Kidney tubule cell (primary cell): ENCODE measurements at regions not wholly inside any gene's neighbourhood (a gene's known extent, or its start where the extent isn't known, plus 50 kb on each side); places are given as distances from the start of the nearest gene placed in this dataset.

Source experiments
- DNase-seq: peaks from one replicate; pipeline ENCODE4 v3.0.0-alpha.2; 2018; ENCODE audit warnings: low spot score

GRCh38 chr1:218024211-218024720 lies 260.8 kb upstream of the RRP15 start:
- no peak for DNase-seq

GRCh38 chr1:218025454-218025853 lies 259.6 kb upstream of the RRP15 start:
- no peak for DNase-seq

GRCh38 chr1:218027152-218027551 lies 257.9 kb upstream of the RRP15 start:
- no peak for DNase-seq

DNA sequence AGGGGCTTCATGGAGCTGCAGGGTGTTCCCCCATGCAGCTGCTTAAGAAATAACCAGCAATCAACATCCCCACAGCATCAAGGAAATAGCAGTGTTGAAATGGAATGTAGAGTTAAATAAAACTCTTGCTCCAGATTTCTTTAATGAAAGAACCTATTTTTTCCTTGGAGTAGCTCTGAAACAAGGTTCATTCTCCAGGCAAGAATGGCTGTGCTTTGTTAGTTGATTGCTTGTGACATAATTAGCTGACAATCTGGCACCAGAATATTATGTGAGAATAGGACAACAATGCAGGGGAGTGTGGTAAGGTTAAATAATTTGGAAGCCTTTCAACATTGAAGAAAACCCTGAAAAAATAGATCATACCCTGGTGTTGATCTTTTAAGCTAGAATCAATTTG lies 254.2 kb upstream of the RRP15 start:
- no peak for DNase-seq

- DNase-seq: no peak
Measured at GRCh38 chr1:218031901-218032300, 253.2 kb upstream of the RRP15 start.

DNA sequence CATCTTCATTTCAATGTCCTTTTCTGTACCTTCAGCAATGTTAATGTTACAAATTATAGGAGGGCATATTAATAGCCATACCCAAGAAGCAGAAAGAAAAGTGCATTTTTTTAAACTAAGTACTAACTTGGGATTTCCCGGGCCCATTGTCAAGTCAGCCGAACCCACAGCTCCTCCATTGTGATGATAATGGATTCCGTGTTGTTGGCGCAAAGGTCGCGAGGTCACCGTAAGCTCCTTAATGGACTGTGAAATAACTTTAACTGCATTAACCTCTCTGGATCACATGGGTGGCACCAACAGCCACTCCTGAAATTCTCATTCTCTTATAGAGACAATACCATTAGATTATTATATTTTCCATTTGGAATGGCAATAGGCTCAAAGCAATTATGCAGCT lies 250.6 kb upstream of the RRP15 start:
- no peak for DNase-seq

DNA sequence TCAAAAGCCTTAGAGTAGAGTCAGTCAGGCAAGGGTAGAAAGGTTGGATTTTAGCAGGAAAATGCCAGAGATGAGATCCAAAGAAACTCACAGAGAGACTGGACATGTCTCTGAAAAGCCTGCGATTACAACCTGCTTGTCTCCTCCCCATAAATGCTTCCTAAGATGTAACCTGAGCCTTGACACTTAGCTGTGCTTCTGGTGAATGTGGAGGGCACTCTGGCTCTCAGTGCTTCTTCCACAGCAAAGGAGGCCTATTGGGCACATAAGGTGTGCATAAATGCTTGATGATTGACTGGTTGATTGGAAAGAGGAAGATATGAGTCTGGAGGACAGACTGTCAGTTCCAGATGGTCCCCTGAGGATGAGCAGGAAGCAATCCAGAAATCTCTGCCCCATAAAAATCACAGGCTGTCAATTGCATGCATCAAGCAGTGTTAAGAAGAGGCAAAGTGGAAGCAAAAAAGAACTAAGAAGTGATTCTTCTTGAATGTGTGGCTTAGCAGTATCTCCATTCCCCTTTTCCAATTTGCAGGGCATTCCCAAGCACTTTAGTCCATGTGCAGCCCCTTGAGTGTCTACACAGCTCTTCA lies 236.2 kb upstream of the RRP15 start:
- DNase-seq: no peak

- no peak for DNase-seq
Measured at GRCh38 chr1:218049641-218050040, 235.5 kb upstream of the RRP15 start.

GRCh38 chr1:218058730-218059129 lies 226.4 kb upstream of the RRP15 start:
- no peak for DNase-seq

- no peak for DNase-seq
Measured at GRCh38 chr1:218064426-218064825, 220.7 kb upstream of the RRP15 start.

- no peak for DNase-seq
Measured at GRCh38 chr1:218066332-218066731, 218.8 kb upstream of the RRP15 start.

- no peak for DNase-seq
Measured at GRCh38 chr1:218068241-218068640, 216.9 kb upstream of the RRP15 start.

DNA sequence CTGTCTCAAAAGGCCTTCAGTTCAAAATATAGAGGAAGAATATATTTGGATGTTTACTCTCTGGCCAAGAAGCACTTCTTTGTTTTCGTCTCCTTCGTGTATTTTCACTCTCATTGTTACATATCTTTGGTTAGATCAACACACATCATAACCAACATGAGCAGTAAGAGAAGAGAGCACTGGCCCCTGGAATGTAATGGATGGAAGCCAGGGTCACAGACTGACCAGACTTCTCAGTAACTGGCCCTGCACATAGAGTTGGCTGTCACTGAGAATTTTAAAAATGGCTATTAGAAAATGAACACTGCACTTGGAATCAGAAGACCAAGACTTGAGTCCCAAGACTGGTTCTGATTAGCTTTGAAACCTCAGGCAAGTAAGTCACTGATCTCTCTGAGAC lies 215.9 kb upstream of the RRP15 start:
- DNase-seq: no peak

DNA sequence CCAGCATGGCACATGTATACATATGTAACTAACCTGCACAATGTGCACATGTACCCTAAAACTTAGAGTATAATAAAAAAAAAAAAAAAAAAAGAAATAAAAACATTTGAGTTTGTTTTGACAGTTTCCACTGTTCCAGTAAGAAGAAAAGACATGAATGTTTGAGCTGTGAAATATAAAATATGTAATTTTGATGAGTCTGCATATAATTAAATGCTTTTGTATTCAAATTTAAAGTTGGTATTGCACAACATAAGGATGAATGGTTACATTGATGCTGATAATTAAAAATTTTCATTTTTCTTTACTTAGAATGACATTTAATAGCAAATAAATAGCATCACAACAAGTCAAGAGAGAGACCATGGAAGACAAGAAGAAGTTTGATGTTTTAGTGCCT lies 212.0 kb upstream of the RRP15 start:
- DNase-seq: no peak

DNA sequence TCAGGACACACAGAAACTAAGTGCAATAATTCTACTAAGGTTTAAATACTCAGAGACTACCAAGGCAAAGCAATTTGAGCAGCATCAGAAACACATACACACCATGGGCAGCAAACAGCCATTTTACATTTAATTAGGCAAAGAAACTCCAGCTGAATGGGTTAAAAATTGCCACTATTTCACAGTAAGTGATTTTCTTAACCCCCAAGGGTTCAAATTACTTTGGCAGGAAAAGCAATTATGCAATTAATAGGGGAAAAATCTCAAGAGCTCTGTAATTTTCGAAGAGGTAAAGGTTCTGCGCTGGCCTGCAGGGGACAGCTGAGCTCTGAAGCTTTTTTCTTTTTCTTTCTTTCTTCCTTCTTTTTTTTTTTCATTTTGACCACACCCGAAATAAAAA lies 206.2 kb upstream of the RRP15 start:
- DNase-seq: no peak

DNA sequence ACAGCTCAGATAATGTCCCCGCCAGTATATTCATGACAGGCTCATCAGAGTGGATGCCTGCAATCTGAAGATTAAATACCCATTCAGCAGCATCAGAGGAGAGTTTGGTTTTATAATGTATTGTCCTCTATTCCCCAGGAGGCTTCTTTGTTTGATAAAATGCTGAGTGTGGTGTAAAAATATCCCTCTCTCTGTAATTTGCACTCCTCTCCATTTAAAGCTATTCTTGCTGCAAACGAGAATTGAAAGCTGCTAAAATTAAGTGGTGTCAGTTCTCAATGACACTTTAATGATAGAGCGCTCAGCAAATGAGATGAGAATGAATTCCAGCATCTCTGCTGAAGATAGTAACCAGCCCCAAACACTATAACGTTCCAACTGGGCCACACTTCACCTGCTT lies 205.7 kb upstream of the RRP15 start:
- DNase-seq: no peak

GRCh38 chr1:218079820-218080219 lies 205.3 kb upstream of the RRP15 start:
- no peak for DNase-seq

DNA sequence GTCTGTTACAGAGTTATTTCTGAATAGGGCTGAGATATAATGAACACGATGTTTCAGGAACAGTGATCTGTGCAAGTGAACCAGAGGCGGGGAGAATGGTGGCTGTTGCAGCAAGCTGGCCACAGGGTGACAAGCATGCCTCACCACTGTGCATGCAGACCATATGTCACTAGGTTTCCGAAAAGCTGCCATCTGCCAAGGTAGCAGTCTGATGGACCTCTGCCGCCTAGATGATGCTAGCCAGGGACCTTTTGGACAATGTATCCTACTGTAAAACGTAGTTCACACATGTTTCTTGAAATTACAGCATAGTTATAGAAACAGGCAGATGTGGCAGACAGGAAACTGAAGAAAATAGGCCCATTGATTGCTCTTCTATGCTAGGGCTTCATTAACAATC lies 204.2 kb upstream of the RRP15 start:
- DNase-seq: no peak

DNA sequence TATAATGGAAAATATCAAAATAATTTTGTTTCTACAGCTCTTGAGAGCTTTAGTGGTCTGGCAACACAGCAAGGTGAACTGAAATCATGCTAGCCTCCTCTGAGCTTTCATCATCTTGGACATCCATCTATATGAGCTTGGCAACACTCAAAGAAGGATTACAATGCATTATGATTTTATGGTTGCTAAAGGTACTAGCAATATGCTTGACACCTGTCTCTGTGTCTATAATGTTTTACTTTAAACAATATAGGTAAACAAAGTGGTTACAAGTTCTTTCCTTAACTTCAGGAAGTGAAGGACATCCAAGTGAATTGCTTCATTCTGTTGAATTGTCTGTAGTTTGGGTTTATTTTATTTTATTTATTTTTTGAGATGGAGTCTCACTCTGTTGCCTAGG lies 203.7 kb upstream of the RRP15 start:
- DNase-seq: no peak

GRCh38 chr1:218090459-218090858 lies 194.6 kb upstream of the RRP15 start:
- DNase-seq: no peak

DNA sequence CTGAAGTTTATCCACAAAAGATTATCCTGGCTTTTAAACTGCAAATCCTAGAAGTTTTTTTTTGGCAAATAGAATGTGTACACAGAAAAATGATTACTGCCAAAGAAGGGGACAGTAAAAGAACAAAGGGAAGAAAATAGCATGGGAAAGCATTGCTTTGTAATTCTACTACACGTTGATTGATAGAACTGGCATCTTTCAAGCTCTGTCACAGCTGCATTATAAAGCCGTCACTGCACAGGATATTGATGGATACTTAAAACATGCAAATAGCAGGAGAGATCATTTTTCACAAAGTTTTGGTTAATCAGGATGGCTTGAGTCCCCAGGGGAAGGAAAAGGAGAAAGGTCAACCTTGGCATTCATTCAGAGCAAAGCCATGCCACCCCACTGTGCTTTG lies 183.7 kb upstream of the RRP15 start:
- no peak for DNase-seq

GRCh38 chr1:218108034-218108433 lies 177.1 kb upstream of the RRP15 start:
- no peak for DNase-seq

GRCh38 chr1:218112862-218113261 lies 172.2 kb upstream of the RRP15 start:
- peak; percentile 41 for DNase-seq

DNA sequence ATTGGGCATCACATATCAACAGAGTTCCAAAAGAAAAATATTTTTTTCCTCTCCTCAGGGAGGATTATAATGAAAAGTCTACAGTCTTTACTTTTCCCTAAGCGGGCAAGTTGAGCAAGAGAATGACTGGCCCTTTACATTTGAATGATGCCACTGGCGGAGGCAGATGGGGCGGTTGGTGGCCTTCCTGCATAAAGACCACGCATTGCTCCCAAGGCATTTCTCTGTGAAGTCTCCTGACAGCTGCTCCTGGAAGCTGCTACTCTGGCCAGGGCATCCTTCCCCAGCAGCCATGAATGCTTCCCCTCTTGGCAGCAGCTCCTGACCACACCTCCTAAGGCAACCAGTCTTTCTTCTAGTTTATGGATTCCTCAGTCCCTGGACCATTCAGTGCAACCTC lies 161.1 kb upstream of the RRP15 start:
- DNase-seq: no peak

- no peak for DNase-seq
Measured at GRCh38 chr1:218135371-218135770, 149.7 kb upstream of the RRP15 start.
